ENCODE measurements at regions not wholly inside any gene's neighbourhood (a gene's known extent, or its start where the extent isn't known, plus 50 kb on each side); places are given as distances from the start of the nearest gene placed in this dataset.

GRCh38 chr20:22508426-22508825 lies 75.9 kb downstream of the FOXA2 start:
- no peaks in the 10 kb centered on the region for H3K9me3 ChIP-seq (ENCODE audit: insufficient read depth in 2 of 2, low read depth in 1 of 2, low read length in 1 of 2)
- H2BK12ac ChIP-seq (ENCODE audit: low read depth, low read length) = no peak overlapping the region
- H3K36me3 ChIP-seq (ENCODE audit: control insufficient read depth in 2 of 4, insufficient read depth in 4 of 4, low read length in 3 of 4) = no peaks in the 10 kb centered on the region
- H3K9ac ChIP-seq (replicated peaks in 1 of 4; ENCODE audit: extremely low read depth in 1 of 4, low read depth in 3 of 4, low read length in 3 of 4) = no peak overlapping the region
- H3K4me3 ChIP-seq (ENCODE audit: extremely low read depth in 1 of 4, insufficient read depth in 2 of 4, low read depth in 3 of 4, low read length in 4 of 4) = no peak overlapping the region
- no peak overlapping the region for H2BK20ac ChIP-seq (ENCODE audit: low read length)
- no peaks in the 10 kb centered on the region for H4K20me1 ChIP-seq (replicated peaks in 1 of 2; ENCODE audit: control insufficient read depth in 1 of 2, insufficient read depth in 2 of 2, low read length in 2 of 2)
- no peaks in the 10 kb centered on the region for H3K79me1 ChIP-seq (ENCODE audit: low read depth, low read length)
- H3K18ac ChIP-seq (ENCODE audit: extremely low read depth, low read length) = no peak overlapping the region
- no peak overlapping the region for H2AK5ac ChIP-seq (ENCODE audit: low read depth, low read length)
- no peak overlapping the region for H2BK5ac ChIP-seq (ENCODE audit: low read depth, low read length)
- no peaks in the 10 kb centered on the region for H3K23me2 ChIP-seq (ENCODE audit: low read depth, low read length)
- no peak overlapping the region for H3K14ac ChIP-seq (ENCODE audit: insufficient read length)
- H3K27ac ChIP-seq (ENCODE audit: low read depth, low read length) = no peak overlapping the region
- H2AFZ ChIP-seq (ENCODE audit: low read length) = no peak overlapping the region
- no peak overlapping the region for H3K4me2 ChIP-seq (ENCODE audit: insufficient read depth in 1 of 2, low read depth in 2 of 2, low read length in 2 of 2)
- no peak overlapping the region for H2BK120ac ChIP-seq (replicated peaks; ENCODE audit: low read depth, low read length)
- H3K4me1 ChIP-seq (replicated peaks in 1 of 4; ENCODE audit: control insufficient read depth in 3 of 4, insufficient read depth in 4 of 4, low read length in 3 of 4) = no peaks in the 10 kb centered on the region; a peak in 1 of 7 replicates
- H4K91ac ChIP-seq (replicated peaks; ENCODE audit: insufficient read length, low read length) = no peak overlapping the region
- H3K4ac ChIP-seq (replicated peaks; ENCODE audit: insufficient read length, low read depth, low read length) = no peak overlapping the region
- ChIA-PET CTCF (ENCODE audit: partially characterized antibody) (interaction anchor here (0.7 to 2.5 kb wide), 4 partner anchors 12 to 69 kb away, joined by 3 to 6 read pairs (median 4); no protein-coding TSS in a partner anchor), POLR2A (ENCODE audit: partially characterized antibody) (no interaction called here)
- H4K8ac ChIP-seq (ENCODE audit: extremely low read depth, insufficient read depth, low read length) = no peak overlapping the region
- DNase-seq (ENCODE audit: low read depth in 1 of 2, low spot score in 2 of 2) (no peak), FAIRE-seq (no peak)
- H3K23ac ChIP-seq (ENCODE audit: insufficient read length) = no peak overlapping the region
- no peaks in the 10 kb centered on the region for H3K27me3 ChIP-seq (replicated peaks in 1 of 4; ENCODE audit: control insufficient read depth in 3 of 4, extremely low read depth in 1 of 4, insufficient read depth in 3 of 4, low read length in 3 of 4)
- WGBS, 2 experiments (ENCODE audit: extremely low coverage in 1 of 2, insufficient coverage in 1 of 2, insufficient read length in 1 of 2, insufficient replicate concordance in 2 of 2, low coverage in 1 of 2, low lambda C conversion rate in 2 of 2, missing lambda C conversion rate in 1 of 2) = 70% methylated on average over 7 of the region's 7 CpGs; no CpG with 5 or more reads in 1 of the 2 experiments
- no peaks in the 10 kb centered on the region for H3K79me2 ChIP-seq (ENCODE audit: control insufficient read depth in 1 of 2, insufficient read depth in 2 of 2, low read length in 2 of 2)
- H3K56ac ChIP-seq (replicated peaks; ENCODE audit: insufficient read length, low read depth, low read length) = no peak overlapping the region
- H2BK15ac ChIP-seq (ENCODE audit: low read length) = no peak overlapping the region
- no peak overlapping the region for H4K5ac ChIP-seq (ENCODE audit: insufficient read length, low read depth, low read length)
- no peak for TF ChIP-seq USF2 (IDR thresholded peaks at IDR 0.05; ENCODE audit: low read length)
- TF ChIP-seq POLR2A (IDR thresholded peaks at IDR 0.05; ENCODE audit: control extremely low read depth in 1 of 2, low read depth in 2 of 2, low read length in 2 of 2) = no peak
- no peak for TF ChIP-seq KDM1A (IDR thresholded peaks at IDR 0.05; ENCODE audit: borderline replicate concordance, low read length)
- no peak for TF ChIP-seq NANOG (IDR thresholded peaks at IDR 0.05; ENCODE audit: insufficient read depth, low read depth, low read length, poor library complexity, severe bottlenecking)
- TF ChIP-seq PHF8 (conservative IDR thresholded peaks at IDR 0.05; ENCODE audit: low read depth, low read length) = no peak
- TF ChIP-seq SIRT6 (IDR thresholded peaks at IDR 0.05; ENCODE audit: low read length) = no peak
- no peak for TF ChIP-seq RXRA (IDR thresholded peaks at IDR 0.05; ENCODE audit: insufficient read depth, low read depth, low read length)
- no peak for TF ChIP-seq CREB1 (IDR thresholded peaks at IDR 0.05)
- no peak for TF ChIP-seq CTBP2 (IDR thresholded peaks at IDR 0.05; ENCODE audit: borderline replicate concordance, insufficient read depth, insufficient read length, low read length)
- no peak for TF ChIP-seq CHD1 (IDR thresholded peaks at IDR 0.05; ENCODE audit: low read depth, low read length)
- TF ChIP-seq SRF (IDR thresholded peaks at IDR 0.05; ENCODE audit: low read depth, low read length) = no peak

Measured in H1 (cell line).